ENCODE measurements at regions not wholly inside any gene's neighbourhood (a gene's known extent, or its start where the extent isn't known, plus 50 kb on each side); places are given as distances from the start of the nearest gene placed in this dataset.

DNA sequence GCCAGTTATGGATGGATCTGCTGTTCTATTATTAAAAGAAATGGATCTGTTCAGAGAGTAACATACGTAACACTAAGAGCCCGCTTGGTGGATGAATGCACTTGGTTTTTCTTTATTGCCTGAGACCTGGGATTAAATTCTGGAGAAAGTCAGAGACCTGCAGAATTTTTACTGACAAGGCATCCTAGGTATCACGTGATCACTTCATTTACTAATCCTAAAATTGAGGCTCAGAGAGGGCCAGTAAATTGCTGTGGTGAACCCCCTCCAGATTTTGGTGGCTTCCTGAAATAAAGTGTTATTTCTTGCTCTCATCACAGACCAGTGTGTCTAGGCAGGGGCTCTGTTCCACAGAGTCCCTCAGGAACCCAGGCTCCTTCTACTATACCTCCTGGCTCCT is 187.9 kb upstream of the LARGE1 start:
- no peak for TF ChIP-seq CTCF (IDR thresholded peaks at IDR 0.05; ENCODE audit: low read depth, low read length)
- DNase-seq (ENCODE audit: extremely low read depth, low read depth): no peak

DNA sequence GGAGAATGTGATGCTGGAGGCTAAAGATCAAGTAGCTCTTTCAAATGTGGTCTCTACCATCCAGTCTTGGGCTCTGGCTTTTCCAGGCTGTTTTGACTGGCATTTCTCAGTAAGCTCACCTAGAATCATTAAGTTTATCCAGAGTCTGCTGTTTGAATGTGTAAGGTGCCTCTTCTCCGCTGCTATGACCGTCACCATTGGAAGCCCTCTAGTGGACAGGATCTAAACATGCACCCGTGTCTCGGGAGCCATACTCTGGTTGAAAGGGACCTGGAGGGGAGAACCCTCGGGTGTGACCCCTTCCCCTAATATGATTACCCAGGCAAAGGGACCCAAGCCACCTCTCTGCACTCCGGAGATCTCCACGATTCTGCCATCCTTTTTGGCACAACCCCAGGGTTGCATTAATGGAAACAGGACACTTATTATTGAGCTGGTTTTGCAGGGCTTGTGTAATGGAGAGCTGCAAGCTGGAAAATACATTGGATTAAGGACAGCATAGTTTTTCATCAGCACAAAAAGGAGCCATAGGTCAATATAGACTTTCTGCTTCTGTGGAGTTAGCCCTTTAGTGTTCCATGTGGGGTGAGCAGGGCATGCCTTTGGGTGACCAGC is 191.0 kb upstream of the LARGE1 start:
- peak; percentile 36 for TF ChIP-seq CTCF (IDR thresholded peaks at IDR 0.05; ENCODE audit: low read depth, low read length)
- DNase-seq (ENCODE audit: extremely low read depth, low read depth): no peak

GRCh38 chr22:34113381-34113780 is 193.1 kb upstream of the LARGE1 start:
- no peak for TF ChIP-seq CTCF (IDR thresholded peaks at IDR 0.05; ENCODE audit: low read depth, low read length)
- no peak for DNase-seq (ENCODE audit: extremely low read depth, low read depth)

- no peak for TF ChIP-seq CTCF (IDR thresholded peaks at IDR 0.05; ENCODE audit: low read depth, low read length)
- DNase-seq (ENCODE audit: extremely low read depth, low read depth): no peak
Observed at GRCh38 chr22:34114406-34114805, 194.1 kb upstream of the LARGE1 start.

GRCh38 chr22:34115722-34116121 is 195.4 kb upstream of the LARGE1 start:
- no peak for DNase-seq (ENCODE audit: extremely low read depth, low read depth)
- TF ChIP-seq CTCF (IDR thresholded peaks at IDR 0.05; ENCODE audit: low read depth, low read length): no peak

GRCh38 chr22:34116126-34116525 is 195.8 kb upstream of the LARGE1 start:
- no peak for DNase-seq (ENCODE audit: extremely low read depth, low read depth)
- TF ChIP-seq CTCF (IDR thresholded peaks at IDR 0.05; ENCODE audit: low read depth, low read length): no peak

GRCh38 chr22:34122042-34122441 is 201.8 kb upstream of the LARGE1 start:
- no peak for TF ChIP-seq CTCF (IDR thresholded peaks at IDR 0.05; ENCODE audit: low read depth, low read length)
- DNase-seq (ENCODE audit: extremely low read depth, low read depth): no peak

All from AG09319 (cell line).